WI38 (cell line): ENCODE measurements at regions not wholly inside any gene's neighbourhood (a gene's known extent, or its start where the extent isn't known, plus 50 kb on each side); places are given as distances from the start of the nearest gene placed in this dataset.

Experiments
- H3K4me3 ChIP-seq: 2 replicates; pipeline ENCODE4 v1.5.1; 2011; ENCODE audit warnings: low read depth, mild to moderate bottlenecking, control low read depth, low read length
- CTCF ChIP-seq: IDR thresholded peaks from 2 replicates; pipeline ENCODE4 v1.5.1; 2012; ENCODE audit warnings: low read depth, mild to moderate bottlenecking, control low read depth, low read length

DNA sequence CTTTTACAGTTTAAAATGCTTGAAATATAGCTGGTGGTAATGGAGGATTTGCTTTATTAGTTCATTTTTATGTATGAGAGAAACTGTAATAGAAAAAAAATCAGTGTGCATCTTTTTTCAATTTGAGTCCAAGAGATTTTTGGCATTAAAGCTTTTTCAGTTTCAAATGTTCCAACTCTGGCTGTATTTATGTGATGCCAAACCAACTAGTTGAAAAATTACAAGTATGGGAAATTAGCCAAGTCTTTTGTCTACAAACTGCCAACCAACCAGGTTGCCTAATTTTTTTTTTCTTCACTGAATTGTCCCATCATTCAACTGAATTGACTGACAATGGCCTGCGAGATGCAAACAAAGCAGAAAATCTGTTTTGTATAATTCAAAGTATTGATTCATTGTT, 95.7 kb downstream of the ICOS start:
- no peak overlapping the region for H3K4me3 ChIP-seq
- TF ChIP-seq CTCF, result no peak

DNA sequence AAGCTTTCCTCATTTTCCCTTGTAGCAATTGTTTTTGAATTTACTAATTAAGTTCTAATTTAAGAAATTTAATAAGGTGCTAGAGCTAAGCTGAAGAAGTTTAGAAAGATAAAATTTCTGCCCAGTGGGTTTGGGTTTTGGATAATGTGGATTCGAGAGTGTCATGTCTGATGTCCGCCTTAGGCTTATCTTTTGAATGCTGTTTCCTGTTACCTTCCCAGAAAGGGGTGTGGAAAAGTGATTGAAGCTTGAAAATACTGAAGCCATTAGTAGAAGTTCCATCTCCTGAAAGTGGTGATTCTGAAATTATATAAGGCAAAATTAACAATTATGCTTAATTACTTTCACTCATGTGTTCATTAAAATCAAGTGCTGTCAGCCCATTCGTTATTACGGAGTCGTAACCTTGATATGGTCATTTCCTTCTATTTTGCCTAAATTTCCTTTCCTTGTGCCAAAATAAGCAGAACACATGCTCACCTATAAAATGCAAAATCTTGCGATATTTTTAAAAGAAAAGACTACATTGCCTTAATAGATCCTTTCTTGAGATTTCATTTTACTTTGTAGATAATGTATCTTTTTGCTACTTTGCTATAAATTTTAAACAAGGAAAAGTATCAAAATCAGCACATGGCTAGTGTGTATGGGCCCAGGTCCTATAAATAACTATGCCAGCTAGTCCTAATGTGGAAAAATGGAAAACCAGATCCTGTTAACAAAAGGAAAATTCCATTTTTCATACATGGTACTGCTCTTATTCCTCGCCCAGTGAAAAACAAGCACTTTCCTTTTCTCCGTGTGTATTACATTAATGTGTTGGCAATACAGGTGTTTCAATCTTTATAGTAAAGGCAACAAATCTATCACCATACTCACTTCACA, 97.3 kb downstream of the ICOS start:
- no peak for TF ChIP-seq CTCF
- H3K4me3 ChIP-seq, result no peak overlapping the region

GRCh38 chr2:204036706-204037105, 100.1 kb downstream of the ICOS start:
- no peak for TF ChIP-seq CTCF

DNA sequence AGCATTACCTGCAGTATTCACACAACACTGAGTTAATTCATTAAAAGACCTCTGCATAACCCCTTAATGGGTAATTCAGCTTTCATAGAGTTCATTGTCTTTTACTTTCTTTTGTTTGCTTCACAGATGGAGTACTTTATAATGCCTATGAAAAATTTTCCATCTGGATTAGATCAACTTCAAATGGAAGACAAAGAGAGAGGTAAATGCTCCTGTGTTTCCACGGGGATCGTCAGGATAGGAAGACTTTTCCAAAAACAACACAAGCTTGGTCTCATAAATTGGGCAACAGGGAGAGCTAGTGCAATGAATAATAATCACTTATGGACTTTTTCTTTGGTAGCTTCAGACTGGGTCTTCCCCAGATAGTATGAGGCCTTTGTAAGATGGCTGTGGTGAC, 100.7 kb downstream of the ICOS start:
- no peak for TF ChIP-seq CTCF
- no peak overlapping the region for H3K4me3 ChIP-seq

More at GRCh38 chr2:204036706-204037105, 100.1 kb downstream of the ICOS start:
- H3K4me3 ChIP-seq, result no peak overlapping the region

DNA sequence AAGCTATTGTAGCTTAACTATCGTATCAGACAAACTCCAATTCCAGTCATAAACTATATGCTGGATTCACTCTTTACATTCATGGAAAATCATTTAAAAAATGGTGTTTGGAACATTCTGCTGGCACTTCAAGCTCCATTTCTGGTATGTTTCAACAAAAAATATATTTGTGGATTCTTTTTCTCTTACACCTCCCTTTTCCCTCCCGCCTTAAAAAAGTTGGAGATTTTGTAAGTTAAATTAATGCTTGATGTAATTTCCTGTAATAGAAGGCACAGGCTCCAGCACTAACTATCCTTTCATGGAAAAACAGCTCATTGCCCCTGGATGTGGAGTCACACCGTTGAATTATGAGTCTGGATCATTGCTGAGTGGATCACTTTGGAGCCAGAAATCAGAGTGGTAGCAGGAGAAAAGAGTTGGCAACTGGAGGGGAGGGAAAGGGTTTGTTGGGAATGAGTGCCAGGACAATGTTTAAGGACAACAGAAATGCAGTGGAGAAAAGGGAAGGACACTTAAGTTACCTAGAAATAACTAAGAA, 102.8 kb downstream of the ICOS start:
- TF ChIP-seq CTCF, result no peak
- no peak overlapping the region for H3K4me3 ChIP-seq

DNA sequence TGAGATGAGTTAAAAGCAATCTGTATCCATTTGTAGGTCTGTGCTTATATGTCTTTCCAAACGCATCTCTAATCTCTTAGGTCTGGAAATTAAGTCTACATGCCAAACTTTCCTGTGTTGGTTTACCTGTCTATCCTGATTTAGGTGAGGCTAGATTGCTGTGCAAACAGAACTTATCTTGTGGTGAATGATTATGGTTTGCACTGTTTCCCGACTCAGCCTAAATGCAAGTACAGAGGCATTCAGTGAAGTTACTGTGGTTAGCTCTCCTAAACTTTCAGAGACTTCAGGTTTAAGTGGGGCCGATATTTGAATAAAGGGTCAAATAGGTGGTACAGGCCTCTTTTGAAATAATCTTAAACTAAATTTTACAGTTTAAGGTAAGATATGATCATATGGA, 103.5 kb downstream of the ICOS start:
- H3K4me3 ChIP-seq, result no peak overlapping the region
- no peak for TF ChIP-seq CTCF

GRCh38 chr2:204042401-204042800, 105.8 kb downstream of the ICOS start:
- H3K4me3 ChIP-seq, result no peak overlapping the region
- TF ChIP-seq CTCF, result no peak
